Pancreas (tissue), 10 donors: ENCODE measurements at regions not wholly inside any gene's neighbourhood (a gene's known extent, or its start where the extent isn't known, plus 50 kb on each side); places are given as distances from the start of the nearest gene placed in this dataset.
A peak's percentile ranks its signal among the peaks of the same experiment; 100 is the strongest.

Experiments used
- ATAC-seq, 4 donors: fragments of 200-7000 bp; cut with Tn5 transposase; one replicate each; pipeline versions ENCODE4 v1.8.0 to v1.9.1; 2020; ENCODE audit warnings: mild to moderate bottlenecking in 4 of 4, moderate library complexity in 4 of 4
- DNase-seq, 6 donors: peaks; one replicate each; pipeline ENCODE4 v3.0.0-alpha.2; 2020
- FAIRE-seq: peaks from 2 replicates; lab custom pipeline; 2012; peaks lifted over from hg19 to GRCh38; lab: Jason Lieb, UNC
- H3K27ac ChIP-seq, 4 donors: fragments of 200-600 bp; sonication (generic); 1 replicate in 3 of 4; 2 replicates in 1 of 4; pipeline versions ENCODE4 v1.5.0 to v1.8.0; 2020
- H3K27me3 ChIP-seq, 4 donors: fragments of 200-600 bp; one replicate each; pipeline ENCODE4 v1.8.0; 2021
- H3K36me3 ChIP-seq, 3 donors: fragments of 200-600 bp; sonication (generic) in 1 of 3; one replicate each; pipeline versions ENCODE4 v1.5.0 to v1.8.0; 2020 to 2021
- H3K4me1 ChIP-seq, 3 donors: fragments of 200-600 bp; one replicate each; pipeline ENCODE4 v1.8.0; 2021
- H3K4me3 ChIP-seq, 4 donors: fragments of 200-600 bp; sonication (generic) in 2 of 4; one replicate each; pipeline versions ENCODE4 v1.5.0 to v1.8.0; 2020 to 2021
- H3K9me3 ChIP-seq, 4 donors: fragments of 200-600 bp; one replicate each; pipeline ENCODE4 v1.8.0; 2021
- WGBS, 2 donors: extraction: QIAGEN DNeasy Blood & Tissue Kit; methylation state at CpG; one replicate each; pipeline ENCODE4 v1.1.7; 2013; 5-methylcytosine and 5-hydroxymethylcytosine counted together
- intact Hi-C, 3 donors: fragments of 100-400 bp; cut with DNase I; formaldehyde crosslinking; loops; one replicate each; pipeline versions ENCODE4 v1.11.1 to v1.14.2; 2022
- TF ChIP-seq, protein P1 (sequence below), 4 donors: fragments of 200-600 bp; sonication (generic) in 3 of 4; IDR thresholded peaks; one replicate each; pipeline versions ENCODE4 v1.5.0 to v1.8.0; 2021; ENCODE audit warnings: antibody characterized with exemption in 4 of 4
- donor health status: healthy with polysubstance abuse.
- donor health status: DM: no; HTN: no; CAD: no; lungs with moderate emphysema.
- donor health status: DM: no; HTN: no; CAD: no.
- donor health status: control.
- donor health status: control.
- donor health status: Bipolar disorder and iron deficiency.
- donor health status: DM: yes; HTN: yes; CAD: no.
- donor health status: DM: no; HTN: no; CAD: no.
- donor health status: DM: no; HTN: no; CAD: no.
- donor health status: DM: yes; HTN: yes; CAD: no.

DNA sequence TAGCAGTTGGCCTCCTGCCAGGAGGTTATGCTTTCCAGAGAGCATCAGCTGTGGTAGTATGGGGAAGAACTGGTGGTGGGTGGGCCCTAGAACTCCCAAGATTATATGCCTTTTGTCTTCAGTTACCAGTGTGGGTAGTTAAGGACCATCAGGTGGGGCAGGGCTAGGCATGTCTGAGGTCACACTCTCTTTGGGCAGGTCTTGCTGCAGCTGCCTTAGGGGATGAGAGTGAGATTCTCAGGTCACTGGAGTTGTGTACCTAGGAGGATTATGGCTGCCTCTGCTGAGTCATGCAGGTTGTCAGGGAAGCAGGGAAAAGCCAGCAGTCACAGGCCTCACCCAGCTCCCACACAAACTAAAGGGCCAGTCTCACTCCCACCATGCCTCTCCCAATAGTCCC is 172.9 kb upstream of the GYPA start:
- no peaks in the 10 kb centered on the region for H3K36me3 ChIP-seq
- DNase-seq: no peak
- H3K9me3 ChIP-seq: no peaks in the 10 kb centered on the region
- H3K27me3 ChIP-seq: no peaks in the 10 kb centered on the region
- H3K4me1 ChIP-seq: no peaks in the 10 kb centered on the region
- intact Hi-C loops: no loop called here
- TF ChIP-seq, protein P1, sequence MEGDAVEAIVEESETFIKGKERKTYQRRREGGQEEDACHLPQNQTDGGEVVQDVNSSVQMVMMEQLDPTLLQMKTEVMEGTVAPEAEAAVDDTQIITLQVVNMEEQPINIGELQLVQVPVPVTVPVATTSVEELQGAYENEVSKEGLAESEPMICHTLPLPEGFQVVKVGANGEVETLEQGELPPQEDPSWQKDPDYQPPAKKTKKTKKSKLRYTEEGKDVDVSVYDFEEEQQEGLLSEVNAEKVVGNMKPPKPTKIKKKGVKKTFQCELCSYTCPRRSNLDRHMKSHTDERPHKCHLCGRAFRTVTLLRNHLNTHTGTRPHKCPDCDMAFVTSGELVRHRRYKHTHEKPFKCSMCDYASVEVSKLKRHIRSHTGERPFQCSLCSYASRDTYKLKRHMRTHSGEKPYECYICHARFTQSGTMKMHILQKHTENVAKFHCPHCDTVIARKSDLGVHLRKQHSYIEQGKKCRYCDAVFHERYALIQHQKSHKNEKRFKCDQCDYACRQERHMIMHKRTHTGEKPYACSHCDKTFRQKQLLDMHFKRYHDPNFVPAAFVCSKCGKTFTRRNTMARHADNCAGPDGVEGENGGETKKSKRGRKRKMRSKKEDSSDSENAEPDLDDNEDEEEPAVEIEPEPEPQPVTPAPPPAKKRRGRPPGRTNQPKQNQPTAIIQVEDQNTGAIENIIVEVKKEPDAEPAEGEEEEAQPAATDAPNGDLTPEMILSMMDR (IDR thresholded peaks at IDR 0.05): no peak
- H3K27ac ChIP-seq: no peak overlapping the region
- ATAC-seq: no peak
- no peak for FAIRE-seq
- H3K4me3 ChIP-seq: no peak overlapping the region

- 74 to 89% methylated on average over 1 of the region's 1 CpG for WGBS, 2 donors
- Histone ChIP-seq H3K4me3 (no peak overlapping the region), H3K27ac (no peak overlapping the region), H3K36me3 (no peaks in the 10 kb centered on the region), H3K9me3 (no peaks in the 10 kb centered on the region), H3K4me1 (no peaks in the 10 kb centered on the region), H3K27me3 (no peaks in the 10 kb centered on the region)
- ATAC-seq: no peak
- FAIRE-seq: no peak
- TF ChIP-seq, protein P1 (IDR thresholded peaks at IDR 0.05): no peak
- DNase-seq: no peak
- intact Hi-C loops: no loop called here
Measured at GRCh38 chr4:144316869-144317268, 176.4 kb upstream of the GYPA start.

GRCh38 chr4:144318797-144319196 is 178.3 kb upstream of the GYPA start:
- no peak for ATAC-seq
- intact Hi-C loops: no loop called here
- TF ChIP-seq, protein P1 (IDR thresholded peaks at IDR 0.05): no peak

GRCh38 chr4:144336633-144337032 is 196.1 kb upstream of the GYPA start:
- intact Hi-C loops: no loop called here
- DNase-seq: peak in 1 of 6 donors; percentile 23
- FAIRE-seq: no peak
- H3K27me3 ChIP-seq: peaks cover 0 to 3% (median 0%) of the 10 kb centered on the region in 4 donors
- H3K4me3 ChIP-seq: no peak overlapping the region
- TF ChIP-seq, protein P1 (IDR thresholded peaks at IDR 0.05): no peak
- WGBS, 2 donors: 48 to 55% methylated on average over 1 of the region's 1 CpG
- ATAC-seq: no peak
- no peak overlapping the region for H3K27ac ChIP-seq
- H3K36me3 ChIP-seq: no peaks in the 10 kb centered on the region
- no peaks in the 10 kb centered on the region for H3K9me3 ChIP-seq
- no peaks in the 10 kb centered on the region for H3K4me1 ChIP-seq

More at GRCh38 chr4:144318797-144319196, 178.3 kb upstream of the GYPA start:
- no peaks in the 10 kb centered on the region for H3K4me1 ChIP-seq
- DNase-seq: no peak
- H3K9me3 ChIP-seq: no peaks in the 10 kb centered on the region
- no peak for FAIRE-seq
- no peaks in the 10 kb centered on the region for H3K27me3 ChIP-seq
- no peaks in the 10 kb centered on the region for H3K36me3 ChIP-seq
- 52 to 56% methylated on average over 3 of the region's 3 CpGs for WGBS, 2 donors
- no peak overlapping the region for H3K27ac ChIP-seq
- H3K4me3 ChIP-seq: no peak overlapping the region

DNA sequence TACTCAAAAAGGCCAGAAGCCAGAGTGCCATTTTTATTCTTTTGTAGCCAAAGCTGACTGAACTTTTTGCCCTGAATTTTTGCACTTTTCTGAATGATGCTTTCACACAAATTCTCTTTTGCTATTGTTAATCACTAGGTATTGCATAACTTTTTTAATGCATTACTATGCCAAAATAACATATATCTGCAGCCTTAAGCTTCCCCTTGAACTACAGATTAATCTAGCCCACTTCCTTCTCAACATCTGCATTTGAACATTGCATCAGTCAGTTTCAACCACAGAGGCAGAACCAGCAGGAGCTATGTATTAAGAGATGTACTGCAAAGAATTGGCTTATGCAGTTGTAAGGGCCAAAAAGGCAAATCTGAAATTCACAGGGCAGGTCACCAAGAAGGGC is 197.6 kb upstream of the GYPA start:
- Histone ChIP-seq H3K9me3 (no peaks in the 10 kb centered on the region), H3K4me3 (no peak overlapping the region), H3K36me3 (no peaks in the 10 kb centered on the region), H3K27me3 (peaks cover 0 to 3% (median 0%) of the 10 kb centered on the region in 4 donors), H3K4me1 (no peaks in the 10 kb centered on the region), H3K27ac (no peak overlapping the region)
- no peak for DNase-seq
- intact Hi-C loops: no loop called here
- TF ChIP-seq, protein P1 (IDR thresholded peaks at IDR 0.05): no peak
- FAIRE-seq: no peak
- peak in 1 of 4 donors; percentile 19 for ATAC-seq
